Ascending aorta (tissue), 2 donors: ENCODE measurements at regions not wholly inside any gene's neighbourhood (a gene's known extent, or its start where the extent isn't known, plus 50 kb on each side); places are given as distances from the start of the nearest gene placed in this dataset.

Source experiments
- DNase-seq, 2 donors: peaks; one replicate each; pipeline ENCODE4 v3.0.0-alpha.2; 2019; ENCODE audit warnings: low spot score in 2 of 2
- H3K27ac ChIP-seq, 2 donors: fragments of 200-600 bp; sonication (generic); one replicate each; pipeline ENCODE4 v1.5.1; 2016 to 2017; ENCODE audit warnings: mild to moderate bottlenecking in 1 of 2
- H3K27me3 ChIP-seq: fragments of 200-600 bp; sonication (generic); one replicate; pipeline ENCODE4 v1.5.1; 2017
- H3K36me3 ChIP-seq, 2 donors: fragments of 200-600 bp; sonication (generic); one replicate each; pipeline ENCODE4 v1.5.1; 2016
- H3K4me1 ChIP-seq, 2 donors: fragments of 200-600 bp; sonication (generic); one replicate each; pipeline ENCODE4 v1.5.1; 2016 to 2017; ENCODE audit warnings: mild to moderate bottlenecking in 1 of 2
- H3K4me3 ChIP-seq, 2 donors: fragments of 200-600 bp; sonication (generic); one replicate each; pipeline ENCODE4 v1.5.1; 2016 to 2017; ENCODE audit warnings: mild to moderate bottlenecking in 1 of 2
- H3K9me3 ChIP-seq, 2 donors: fragments of 200-600 bp; sonication (generic); one replicate each; pipeline ENCODE4 v1.5.1; 2016
- CTCF ChIP-seq, 3 experiments: fragments of 200-600 bp in 2 of 3; fragments of 450-650 bp in 1 of 3; sonication (generic) in 2 of 3; IDR thresholded peaks; one replicate each; pipeline ENCODE4 v1.5.1; 2016 to 2019; ENCODE audit warnings: antibody characterized with exemption in 3 of 3, mild to moderate bottlenecking in 1 of 3, moderate library complexity in 1 of 3
- intact Hi-C: fragments of 100-400 bp; cut with DNase I; formaldehyde crosslinking; loops from one replicate; pipeline ENCODE4 v1.15.1; 2023

DNA sequence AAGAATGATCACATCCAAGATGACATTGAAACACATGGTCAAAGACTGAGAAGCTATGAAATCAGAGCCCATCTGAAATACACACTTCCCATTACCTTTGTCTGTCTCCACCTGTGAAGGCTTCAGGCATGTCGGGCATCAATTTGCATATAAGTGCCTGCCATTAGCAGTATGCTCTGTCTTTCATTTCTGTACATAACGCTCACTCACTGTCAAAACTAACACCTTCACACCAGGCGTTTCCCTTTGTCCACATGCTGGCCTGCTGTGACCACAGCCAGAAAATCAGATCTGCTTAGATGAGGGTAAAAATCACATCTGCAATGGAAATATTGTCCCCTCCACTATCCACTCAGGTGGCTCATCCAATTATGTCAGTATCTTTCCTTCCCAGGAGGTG, 524.8 kb downstream of the TOX3 start:
- no peaks in the 10 kb centered on the region for H3K36me3 ChIP-seq
- no peaks in the 10 kb centered on the region for H3K9me3 ChIP-seq
- intact Hi-C loops, result no loop called here
- no peak for TF ChIP-seq CTCF (IDR thresholded peaks at IDR 0.05)
- no peak for DNase-seq
- H3K4me3 ChIP-seq, result no peak overlapping the region
- H3K4me1 ChIP-seq, result no peaks in the 10 kb centered on the region
- no peaks in the 10 kb centered on the region for H3K27me3 ChIP-seq
- no peak overlapping the region for H3K27ac ChIP-seq

DNA sequence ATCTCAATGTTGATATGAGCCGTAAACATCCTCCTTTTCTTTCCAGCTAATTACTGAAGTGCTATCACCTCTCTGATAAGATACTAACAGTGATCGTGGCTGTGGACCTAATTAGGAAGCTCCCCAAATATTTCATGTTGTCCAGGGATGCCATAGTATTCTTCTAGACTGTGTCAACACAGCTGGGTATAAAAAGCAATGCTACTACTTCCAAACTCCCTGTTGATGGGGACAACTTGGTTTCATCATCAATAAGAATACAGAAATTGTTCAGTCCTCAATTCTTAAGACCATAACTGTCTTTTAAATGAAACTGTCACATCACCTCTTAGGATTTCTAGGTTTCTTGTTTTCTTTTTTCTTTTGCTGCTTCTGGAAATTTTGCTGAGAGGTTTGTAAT, 530.6 kb downstream of the TOX3 start:
- Histone ChIP-seq H3K36me3 (no peaks in the 10 kb centered on the region), H3K9me3 (no peaks in the 10 kb centered on the region), H3K27ac (no peak overlapping the region), H3K4me1 (no peaks in the 10 kb centered on the region), H3K4me3 (no peak overlapping the region), H3K27me3 (no peaks in the 10 kb centered on the region)
- intact Hi-C loops, result no loop called here
- no peak for DNase-seq
- no peak for TF ChIP-seq CTCF (IDR thresholded peaks at IDR 0.05)

DNA sequence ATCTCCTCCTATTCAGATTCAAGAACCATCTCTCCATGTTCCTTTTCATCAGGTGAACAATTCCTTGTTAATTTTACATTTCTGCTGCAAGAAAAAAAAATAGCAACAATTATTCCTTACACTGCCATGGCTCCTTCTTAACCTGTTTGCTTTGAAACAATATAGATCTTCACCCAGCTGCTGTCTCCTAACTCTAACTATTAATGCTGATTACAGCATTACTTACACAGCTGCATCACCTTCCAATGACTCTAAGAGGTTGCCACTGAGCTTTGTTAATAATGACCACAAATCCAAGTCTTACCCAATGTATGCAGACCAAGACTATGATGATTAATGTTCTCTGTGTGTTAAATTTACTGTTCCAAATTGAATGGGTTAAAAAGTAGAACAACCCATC, 541.4 kb downstream of the TOX3 start:
- TF ChIP-seq CTCF (IDR thresholded peaks at IDR 0.05), result no peak

GRCh38 chr16:52004343-52004742, 542.6 kb downstream of the TOX3 start:
- TF ChIP-seq CTCF (IDR thresholded peaks at IDR 0.05), result no peak
- intact Hi-C loops, result no loop called here
- Histone ChIP-seq H3K27me3 (no peaks in the 10 kb centered on the region), H3K4me1 (no peaks in the 10 kb centered on the region), H3K36me3 (no peaks in the 10 kb centered on the region), H3K27ac (no peak overlapping the region), H3K9me3 (no peaks in the 10 kb centered on the region), H3K4me3 (no peak overlapping the region)
- DNase-seq, result no peak

More for the DNA sequence above, 541.4 kb downstream of the TOX3 start:
- H3K27ac ChIP-seq, result no peak overlapping the region
- H3K4me3 ChIP-seq, result no peak overlapping the region
- H3K9me3 ChIP-seq, result no peaks in the 10 kb centered on the region
- H3K36me3 ChIP-seq, result no peaks in the 10 kb centered on the region
- DNase-seq, result no peak
- no peaks in the 10 kb centered on the region for H3K4me1 ChIP-seq
- intact Hi-C loops, result no loop called here
- H3K27me3 ChIP-seq, result no peaks in the 10 kb centered on the region

- Histone ChIP-seq H3K9me3 (no peaks in the 10 kb centered on the region), H3K36me3 (no peaks in the 10 kb centered on the region), H3K4me1 (no peaks in the 10 kb centered on the region), H3K27me3 (no peaks in the 10 kb centered on the region), H3K27ac (no peak overlapping the region), H3K4me3 (no peak overlapping the region)
- intact Hi-C loops, result no loop called here
- DNase-seq, result no peak
- TF ChIP-seq CTCF (IDR thresholded peaks at IDR 0.05), result no peak
These were observed 544.9 kb downstream of the TOX3 start for GRCh38 chr16:52002026-52002425.

DNA sequence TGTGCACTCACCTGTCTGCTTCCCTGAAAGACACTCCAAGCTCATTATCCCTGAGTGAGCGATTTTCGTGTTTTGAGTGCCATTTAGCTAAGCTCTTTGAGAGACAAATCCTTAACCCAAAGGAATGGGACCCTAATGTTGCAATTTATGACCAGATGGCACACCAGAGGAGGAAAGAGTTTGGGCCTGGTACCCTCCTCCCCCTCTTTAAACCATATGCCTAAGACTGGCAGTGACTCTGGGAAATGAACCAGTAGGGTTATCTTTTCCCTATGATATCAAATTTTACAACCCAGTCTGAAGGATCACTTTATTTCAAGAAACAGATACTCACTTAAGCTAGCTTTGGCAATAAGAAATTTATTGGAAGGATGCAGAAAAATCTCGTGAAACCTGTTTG, 550.4 kb downstream of the TOX3 start:
- no peaks in the 10 kb centered on the region for H3K4me1 ChIP-seq
- intact Hi-C loops, result no loop called here
- H3K4me3 ChIP-seq, result no peak overlapping the region
- no peaks in the 10 kb centered on the region for H3K36me3 ChIP-seq
- no peak for TF ChIP-seq CTCF (IDR thresholded peaks at IDR 0.05)
- no peak for DNase-seq
- no peaks in the 10 kb centered on the region for H3K9me3 ChIP-seq
- no peaks in the 10 kb centered on the region for H3K27me3 ChIP-seq
- no peak overlapping the region for H3K27ac ChIP-seq
